Erythroblast (primary cell): ENCODE measurements at regions not wholly inside any gene's neighbourhood (a gene's known extent, or its start where the extent isn't known, plus 50 kb on each side); places are given as distances from the start of the nearest gene placed in this dataset.

Experiments used
- GATA1 ChIP-seq: IDR thresholded peaks from 2 replicates; pipeline ENCODE4 v1.6.1; 2011; ENCODE audit warnings: low read depth, mild to moderate bottlenecking, control low read depth, low read length, moderate library complexity
- POLR2A ChIP-seq: IDR thresholded peaks from 2 replicates; pipeline ENCODE4 v1.6.1; 2011; ENCODE audit warnings: mild to moderate bottlenecking, low read length

- no peak for TF ChIP-seq POLR2A
- no peak for TF ChIP-seq GATA1
Observed at GRCh38 chr9:79170643-79171042, 401.1 kb upstream of the TLE4 start.
